IPS-18a (cell line): ENCODE measurements at regions not wholly inside any gene's neighbourhood (a gene's known extent, or its start where the extent isn't known, plus 50 kb on each side); places are given as distances from the start of the nearest gene placed in this dataset.

Experiments
- H3K27ac ChIP-seq: one replicate; pipeline ENCODE4 v1.5.1; 2013; ENCODE audit warnings: low read length
- H3K27me3 ChIP-seq: one replicate; pipeline ENCODE4 v1.6.1; 2013; ENCODE audit warnings: mild to moderate bottlenecking, low read length; ENCODE audit not compliant: control insufficient read depth, insufficient read depth
- H3K36me3 ChIP-seq: one replicate; pipeline ENCODE4 v1.6.1; 2013; ENCODE audit warnings: low read depth, low read length; ENCODE audit not compliant: control insufficient read depth
- H3K4me1 ChIP-seq: one replicate; pipeline ENCODE4 v1.6.1; 2013; ENCODE audit warnings: low read depth, low read length; ENCODE audit not compliant: control insufficient read depth
- H3K4me3 ChIP-seq: one replicate; pipeline ENCODE4 v1.5.1; 2013; ENCODE audit warnings: low read length
- H3K9ac ChIP-seq: one replicate; pipeline ENCODE4 v1.6.1; 2013; ENCODE audit warnings: mild to moderate bottlenecking, low read length, moderate library complexity
- H3K9me3 ChIP-seq: one replicate; pipeline ENCODE4 v1.6.1; 2013; ENCODE audit warnings: low read depth, low read length; ENCODE audit not compliant: control insufficient read depth

- H3K27ac ChIP-seq, result no peak overlapping the region
Observed at GRCh38 chr3:3589715-3590130, 209.5 kb upstream of the LRRN1 start.

GRCh38 chr3:3587647-3587972 lies 211.6 kb upstream of the LRRN1 start:
- no peaks in the 10 kb centered on the region for H3K27me3 ChIP-seq
- no peak overlapping the region for H3K4me3 ChIP-seq
- H3K36me3 ChIP-seq, result no peaks in the 10 kb centered on the region
- no peaks in the 10 kb centered on the region for H3K4me1 ChIP-seq
- H3K9me3 ChIP-seq, result no peaks in the 10 kb centered on the region
- no peak overlapping the region for H3K27ac ChIP-seq
- no peak overlapping the region for H3K9ac ChIP-seq

More at GRCh38 chr3:3589715-3590130, 209.5 kb upstream of the LRRN1 start:
- Histone ChIP-seq H3K9ac (no peak overlapping the region), H3K36me3 (no peaks in the 10 kb centered on the region), H3K4me3 (no peak overlapping the region), H3K27me3 (no peaks in the 10 kb centered on the region), H3K9me3 (no peaks in the 10 kb centered on the region), H3K4me1 (no peaks in the 10 kb centered on the region)

GRCh38 chr3:3586843-3587646 lies 212.2 kb upstream of the LRRN1 start:
- Histone ChIP-seq H3K4me3 (no peak overlapping the region), H3K4me1 (no peaks in the 10 kb centered on the region), H3K9me3 (no peaks in the 10 kb centered on the region), H3K9ac (no peak overlapping the region), H3K27ac (no peak overlapping the region), H3K27me3 (no peaks in the 10 kb centered on the region), H3K36me3 (no peaks in the 10 kb centered on the region)

GRCh38 chr3:3586336-3586735 lies 212.9 kb upstream of the LRRN1 start:
- Histone ChIP-seq H3K27ac (no peak overlapping the region), H3K9ac (no peak overlapping the region), H3K9me3 (no peaks in the 10 kb centered on the region), H3K27me3 (no peaks in the 10 kb centered on the region), H3K4me1 (no peaks in the 10 kb centered on the region), H3K36me3 (no peaks in the 10 kb centered on the region), H3K4me3 (no peak overlapping the region)

- no peak overlapping the region for H3K27ac ChIP-seq
- no peaks in the 10 kb centered on the region for H3K27me3 ChIP-seq
- H3K4me3 ChIP-seq, result no peak overlapping the region
Observed at GRCh38 chr3:3579658-3580057, 219.6 kb upstream of the LRRN1 start.

GRCh38 chr3:3578718-3579117 lies 220.5 kb upstream of the LRRN1 start:
- Histone ChIP-seq H3K9ac (no peak overlapping the region), H3K36me3 (no peaks in the 10 kb centered on the region), H3K9me3 (no peaks in the 10 kb centered on the region), H3K27me3 (no peaks in the 10 kb centered on the region), H3K4me1 (no peaks in the 10 kb centered on the region), H3K4me3 (no peak overlapping the region), H3K27ac (no peak overlapping the region)

More at GRCh38 chr3:3579658-3580057, 219.6 kb upstream of the LRRN1 start:
- H3K9ac ChIP-seq, result no peak overlapping the region
- no peaks in the 10 kb centered on the region for H3K36me3 ChIP-seq
- H3K4me1 ChIP-seq, result no peaks in the 10 kb centered on the region
- no peaks in the 10 kb centered on the region for H3K9me3 ChIP-seq

- Histone ChIP-seq H3K27me3 (no peaks in the 10 kb centered on the region), H3K4me3 (no peak overlapping the region), H3K9ac (no peak overlapping the region), H3K9me3 (no peaks in the 10 kb centered on the region), H3K36me3 (no peaks in the 10 kb centered on the region), H3K27ac (no peak overlapping the region), H3K4me1 (no peaks in the 10 kb centered on the region)
Observed at GRCh38 chr3:3577823-3578222, 221.4 kb upstream of the LRRN1 start.

GRCh38 chr3:3573341-3573740 lies 225.9 kb upstream of the LRRN1 start:
- Histone ChIP-seq H3K4me3 (no peak overlapping the region), H3K27ac (no peak overlapping the region), H3K4me1 (no peaks in the 10 kb centered on the region), H3K9ac (no peak overlapping the region), H3K9me3 (no peaks in the 10 kb centered on the region), H3K36me3 (no peaks in the 10 kb centered on the region), H3K27me3 (no peaks in the 10 kb centered on the region)

- no peak overlapping the region for H3K4me3 ChIP-seq
- H3K9ac ChIP-seq, result no peak overlapping the region
- H3K27ac ChIP-seq, result no peak overlapping the region
- H3K27me3 ChIP-seq, result no peaks in the 10 kb centered on the region
- no peaks in the 10 kb centered on the region for H3K36me3 ChIP-seq
- no peaks in the 10 kb centered on the region for H3K4me1 ChIP-seq
- H3K9me3 ChIP-seq, result no peaks in the 10 kb centered on the region
Observed at GRCh38 chr3:3560591-3561311, 238.5 kb upstream of the LRRN1 start.

- H3K27ac ChIP-seq, result no peak overlapping the region
- no peak overlapping the region for H3K9ac ChIP-seq
- H3K4me1 ChIP-seq, result no peaks in the 10 kb centered on the region
- H3K36me3 ChIP-seq, result no peaks in the 10 kb centered on the region
- H3K27me3 ChIP-seq, result no peaks in the 10 kb centered on the region
- no peaks in the 10 kb centered on the region for H3K9me3 ChIP-seq
- no peak overlapping the region for H3K4me3 ChIP-seq
Observed at GRCh38 chr3:3559786-3560185, 239.4 kb upstream of the LRRN1 start.

GRCh38 chr3:3556078-3556477 lies 243.2 kb upstream of the LRRN1 start:
- Histone ChIP-seq H3K9ac (no peak overlapping the region), H3K27ac (no peak overlapping the region), H3K27me3 (no peaks in the 10 kb centered on the region), H3K4me3 (no peak overlapping the region), H3K4me1 (no peaks in the 10 kb centered on the region), H3K9me3 (no peaks in the 10 kb centered on the region), H3K36me3 (no peaks in the 10 kb centered on the region)

GRCh38 chr3:3553236-3553635 lies 246.0 kb upstream of the LRRN1 start:
- Histone ChIP-seq H3K27ac (no peak overlapping the region), H3K4me1 (no peaks in the 10 kb centered on the region), H3K9ac (no peak overlapping the region), H3K9me3 (no peaks in the 10 kb centered on the region), H3K27me3 (no peaks in the 10 kb centered on the region), H3K4me3 (no peak overlapping the region), H3K36me3 (no peaks in the 10 kb centered on the region)
